ENCODE measurements at regions not wholly inside any gene's neighbourhood (a gene's known extent, or its start where the extent isn't known, plus 50 kb on each side); places are given as distances from the start of the nearest gene placed in this dataset.

DNA sequence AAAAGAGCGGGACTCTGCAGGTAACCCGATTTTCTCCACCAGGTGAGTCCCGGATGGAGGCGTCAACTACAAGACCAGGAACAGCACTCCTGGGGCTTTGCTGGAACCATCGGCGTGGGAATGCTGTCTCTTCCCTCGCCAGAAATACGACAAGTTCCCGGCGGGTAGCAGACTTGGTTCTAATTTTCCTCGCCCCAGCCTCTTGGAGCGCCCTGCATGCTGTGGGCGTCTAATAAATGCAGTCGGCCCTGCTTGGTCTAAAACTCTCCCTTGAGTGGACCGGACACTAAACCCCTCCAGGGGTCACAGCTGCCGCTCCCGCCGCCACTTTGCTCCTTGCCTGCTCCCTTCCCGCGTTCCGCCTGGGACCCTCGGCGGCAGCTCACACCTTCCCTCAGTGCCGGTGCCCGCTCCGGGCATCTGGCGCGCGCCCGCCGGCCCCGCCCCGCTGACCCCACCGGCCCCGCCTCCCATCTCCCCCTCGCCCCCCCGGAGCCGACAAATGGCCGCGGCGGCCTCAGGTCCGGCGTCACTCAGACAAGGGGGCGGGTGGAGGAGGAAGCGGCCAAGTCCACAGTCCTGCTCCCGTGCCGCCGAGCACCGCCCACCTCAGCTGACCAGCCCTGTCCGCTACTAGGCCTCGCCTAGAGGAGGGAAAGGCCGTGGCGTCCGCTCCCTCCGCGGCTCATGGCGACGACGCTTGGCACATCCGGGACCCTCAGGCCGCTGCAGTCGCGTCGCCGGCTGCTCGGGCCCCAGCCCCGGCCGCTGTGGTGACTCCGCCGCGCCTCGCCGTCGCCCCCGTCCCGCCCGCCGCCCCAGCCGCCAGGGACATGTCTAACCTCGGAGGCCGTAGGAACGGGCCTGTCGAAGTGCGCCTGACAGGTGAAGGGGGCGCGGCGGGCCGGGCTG is 65.8 kb downstream of the KPNA2 start (continued):
- TF ChIP-seq, protein P1, sequence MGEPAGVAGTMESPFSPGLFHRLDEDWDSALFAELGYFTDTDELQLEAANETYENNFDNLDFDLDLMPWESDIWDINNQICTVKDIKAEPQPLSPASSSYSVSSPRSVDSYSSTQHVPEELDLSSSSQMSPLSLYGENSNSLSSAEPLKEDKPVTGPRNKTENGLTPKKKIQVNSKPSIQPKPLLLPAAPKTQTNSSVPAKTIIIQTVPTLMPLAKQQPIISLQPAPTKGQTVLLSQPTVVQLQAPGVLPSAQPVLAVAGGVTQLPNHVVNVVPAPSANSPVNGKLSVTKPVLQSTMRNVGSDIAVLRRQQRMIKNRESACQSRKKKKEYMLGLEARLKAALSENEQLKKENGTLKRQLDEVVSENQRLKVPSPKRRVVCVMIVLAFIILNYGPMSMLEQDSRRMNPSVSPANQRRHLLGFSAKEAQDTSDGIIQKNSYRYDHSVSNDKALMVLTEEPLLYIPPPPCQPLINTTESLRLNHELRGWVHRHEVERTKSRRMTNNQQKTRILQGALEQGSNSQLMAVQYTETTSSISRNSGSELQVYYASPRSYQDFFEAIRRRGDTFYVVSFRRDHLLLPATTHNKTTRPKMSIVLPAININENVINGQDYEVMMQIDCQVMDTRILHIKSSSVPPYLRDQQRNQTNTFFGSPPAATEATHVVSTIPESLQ (CRISPR knock-in tag; conservative IDR thresholded peaks at IDR 0.05) = no peak
- TF ChIP-seq NBN (conservative IDR thresholded peaks at IDR 0.05) (no peak), ZNF383 (CRISPR knock-in tag; IDR thresholded peaks at IDR 0.05; ENCODE audit: borderline replicate concordance) (no peak; the same call in 1 of the 2 replicates), CBFB (CRISPR knock-in tag; IDR thresholded peaks at IDR 0.05) (peak; percentile 88; the same call in 1 of the 2 replicates), LCORL (IDR thresholded peaks at IDR 0.05) (no peak), LCORL (CRISPR knock-in tag; IDR thresholded peaks at IDR 0.05) (peak; percentile 89), MEIS1 (CRISPR knock-in tag; IDR thresholded peaks at IDR 0.05; ENCODE audit: borderline replicate concordance) (peak; percentile 92; the same call in 1 of the 2 replicates), TOE1 (CRISPR knock-in tag; IDR thresholded peaks at IDR 0.05) (peak; percentile 88; the same call in 1 of the 2 replicates), ZBTB34 (CRISPR knock-in tag; IDR thresholded peaks at IDR 0.05) (peak; percentile 62), AGO2 (optimal IDR thresholded peaks at IDR 0.05; ENCODE audit: low read depth, low read length) (peak; percentile 76), CREB1 (IDR thresholded peaks at IDR 0.05) (peak; percentile 73), CREB1 (CRISPR knock-in tag; IDR thresholded peaks at IDR 0.05) (0 out of 2 replicates have a peak, but pooled peaks have one; percentile 20), ZNF296 (CRISPR knock-in tag; conservative IDR thresholded peaks at IDR 0.05) (peak; percentile 90), ZNF737 (CRISPR knock-in tag; IDR thresholded peaks at IDR 0.05; ENCODE audit: borderline replicate concordance) (no peak), PHF5A (CRISPR knock-in tag; IDR thresholded peaks at IDR 0.05; ENCODE audit: low read depth, unreplicated experiment) (peak; percentile 76), NONO (IDR thresholded peaks at IDR 0.05) (no peak), NONO (CRISPR knock-in tag; conservative IDR thresholded peaks at IDR 0.05) (peak; percentile 95), ZNF839 (CRISPR knock-in tag; IDR thresholded peaks at IDR 0.05; ENCODE audit: borderline replicate concordance) (peak; percentile 92; the same call in 1 of the 2 replicates)
- TF ChIP-seq, protein P2, sequence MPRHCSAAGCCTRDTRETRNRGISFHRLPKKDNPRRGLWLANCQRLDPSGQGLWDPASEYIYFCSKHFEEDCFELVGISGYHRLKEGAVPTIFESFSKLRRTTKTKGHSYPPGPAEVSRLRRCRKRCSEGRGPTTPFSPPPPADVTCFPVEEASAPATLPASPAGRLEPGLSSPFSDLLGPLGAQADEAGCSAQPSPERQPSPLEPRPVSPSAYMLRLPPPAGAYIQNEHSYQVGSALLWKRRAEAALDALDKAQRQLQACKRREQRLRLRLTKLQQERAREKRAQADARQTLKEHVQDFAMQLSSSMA (CRISPR knock-in tag; IDR thresholded peaks at IDR 0.05) = peak; percentile 31
- TF ChIP-seq, protein P3, sequence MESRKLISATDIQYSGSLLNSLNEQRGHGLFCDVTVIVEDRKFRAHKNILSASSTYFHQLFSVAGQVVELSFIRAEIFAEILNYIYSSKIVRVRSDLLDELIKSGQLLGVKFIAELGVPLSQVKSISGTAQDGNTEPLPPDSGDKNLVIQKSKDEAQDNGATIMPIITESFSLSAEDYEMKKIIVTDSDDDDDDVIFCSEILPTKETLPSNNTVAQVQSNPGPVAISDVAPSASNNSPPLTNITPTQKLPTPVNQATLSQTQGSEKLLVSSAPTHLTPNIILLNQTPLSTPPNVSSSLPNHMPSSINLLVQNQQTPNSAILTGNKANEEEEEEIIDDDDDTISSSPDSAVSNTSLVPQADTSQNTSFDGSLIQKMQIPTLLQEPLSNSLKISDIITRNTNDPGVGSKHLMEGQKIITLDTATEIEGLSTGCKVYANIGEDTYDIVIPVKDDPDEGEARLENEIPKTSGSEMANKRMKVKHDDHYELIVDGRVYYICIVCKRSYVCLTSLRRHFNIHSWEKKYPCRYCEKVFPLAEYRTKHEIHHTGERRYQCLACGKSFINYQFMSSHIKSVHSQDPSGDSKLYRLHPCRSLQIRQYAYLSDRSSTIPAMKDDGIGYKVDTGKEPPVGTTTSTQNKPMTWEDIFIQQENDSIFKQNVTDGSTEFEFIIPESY (CRISPR knock-in tag; IDR thresholded peaks at IDR 0.05) = 0 out of 2 replicates have a peak, but pooled peaks have one; percentile 29

Measured in HepG2 (cell line).